Neuronal stem cell (in vitro differentiated cells): ENCODE measurements at regions not wholly inside any gene's neighbourhood (a gene's known extent, or its start where the extent isn't known, plus 50 kb on each side); places are given as distances from the start of the nearest gene placed in this dataset.

Experiments used
- DNase-seq: peaks from one replicate; pipeline ENCODE4 v3.0.0-alpha.2; 2013; ENCODE audit warnings: low spot score
- H2AFZ ChIP-seq: one replicate; pipeline ENCODE4 v1.6.1; 2013; ENCODE audit warnings: mild to moderate bottlenecking, low read length, inconsistent platforms
- H2AK5ac ChIP-seq: 2 replicates; pipeline ENCODE4 v1.6.1; 2013; ENCODE audit warnings: low read depth, mild to moderate bottlenecking, inconsistent platforms, low read length, moderate library complexity, mixed read lengths
- H2BK120ac ChIP-seq: 2 replicates; pipeline ENCODE4 v1.6.1; 2013; ENCODE audit warnings: low read depth, mild to moderate bottlenecking, inconsistent platforms, low read length, moderate library complexity, mixed read lengths
- H2BK12ac ChIP-seq: one replicate; pipeline ENCODE4 v1.6.1; 2013; ENCODE audit warnings: low read length, inconsistent platforms
- H2BK15ac ChIP-seq: 2 replicates; pipeline ENCODE4 v1.6.1; 2013; ENCODE audit warnings: mild to moderate bottlenecking, low read length, inconsistent platforms, mixed read lengths
- H2BK5ac ChIP-seq: one replicate; pipeline ENCODE4 v1.6.1; 2013; ENCODE audit warnings: inconsistent platforms, mild to moderate bottlenecking, low read length, moderate library complexity
- H3K14ac ChIP-seq: one replicate; pipeline ENCODE4 v1.6.1; 2013; ENCODE audit warnings: low read length, inconsistent platforms
- H3K18ac ChIP-seq: 2 replicates; pipeline ENCODE4 v1.6.1; 2013; ENCODE audit warnings: low read length, inconsistent platforms
- H3K23ac ChIP-seq: 2 replicates; pipeline ENCODE4 v1.6.1; 2013; ENCODE audit warnings: low read depth, mild to moderate bottlenecking, mixed read lengths, low read length, inconsistent platforms; ENCODE audit not compliant: poor library complexity
- H3K27ac ChIP-seq: replicated peaks from 3 replicates; pipeline ENCODE4 v1.5.1; 2013; ENCODE audit warnings: low read length, inconsistent platforms
- H3K27me3 ChIP-seq, 3 experiments: 2 replicates each; pipeline ENCODE4 v1.6.1; 2013; ENCODE audit warnings: low read length in 3 of 3, mild to moderate bottlenecking in 2 of 3, inconsistent platforms in 1 of 3, low read depth in 1 of 3, mixed read lengths in 1 of 3, moderate library complexity in 1 of 3; ENCODE audit not compliant: control insufficient read depth in 3 of 3, insufficient read depth in 3 of 3
- H3K36me3 ChIP-seq, 2 donors: replicated peaks in 1 of 2; 2 replicates each; pipeline ENCODE4 v1.6.1; 2013; ENCODE audit warnings: low read length in 2 of 2; ENCODE audit not compliant: control insufficient read depth in 2 of 2, insufficient read depth in 2 of 2
- H3K4ac ChIP-seq: 2 replicates; pipeline ENCODE4 v1.6.1; 2013; ENCODE audit warnings: inconsistent platforms, mild to moderate bottlenecking, low read length, moderate library complexity
- H3K4me1 ChIP-seq, 2 donors: 1 replicate in 1 of 2; 2 replicates in 1 of 2; pipeline ENCODE4 v1.6.1; 2013; ENCODE audit warnings: low read length in 2 of 2, low read depth in 1 of 2; ENCODE audit not compliant: control insufficient read depth in 2 of 2, insufficient read depth in 1 of 2
- H3K4me2 ChIP-seq: one replicate; pipeline ENCODE4 v1.6.1; 2013; ENCODE audit warnings: mild to moderate bottlenecking, low read length, inconsistent platforms; ENCODE audit not compliant: insufficient read depth, poor library complexity, severe bottlenecking
- H3K4me3 ChIP-seq, 2 donors: 2 replicates each; pipeline ENCODE4 v1.5.1; 2013; ENCODE audit warnings: low read length in 2 of 2, mild to moderate bottlenecking in 2 of 2, inconsistent platforms in 1 of 2, moderate library complexity in 1 of 2
- H3K79me1 ChIP-seq: one replicate; pipeline ENCODE4 v1.6.1; 2013; ENCODE audit warnings: low read depth, mild to moderate bottlenecking, inconsistent platforms, low read length, moderate library complexity
- H3K9ac ChIP-seq: one replicate; pipeline ENCODE4 v1.6.1; 2013; ENCODE audit warnings: mild to moderate bottlenecking, low read depth, low read length, inconsistent platforms; ENCODE audit not compliant: poor library complexity
- H3K9me3 ChIP-seq, 2 donors: replicated peaks in 1 of 2; 2 replicates each; pipeline versions ENCODE3 to v1.6.1; 2013; ENCODE audit warnings: low read length in 2 of 2, mild to moderate bottlenecking in 2 of 2, inconsistent platforms in 1 of 2, low read depth in 1 of 2, mixed read lengths in 1 of 2, moderate library complexity in 1 of 2; ENCODE audit not compliant: control insufficient read depth in 2 of 2, insufficient read depth in 1 of 2
- H4K8ac ChIP-seq: one replicate; pipeline ENCODE4 v1.6.1; 2013; ENCODE audit warnings: low read depth, mild to moderate bottlenecking, inconsistent platforms, low read length, moderate library complexity
- H4K91ac ChIP-seq: one replicate; pipeline ENCODE4 v1.6.1; 2013; ENCODE audit warnings: low read length, low read depth, mild to moderate bottlenecking, inconsistent platforms; ENCODE audit not compliant: poor library complexity
- WGBS, 2 donors: extraction: QIAGEN DNeasy Blood & Tissue Kit; methylation state at CpG; one replicate each; pipeline ENCODE4 v1.1.7; 2013; ENCODE audit warnings: missing lambda C conversion rate in 2 of 2, mixed read lengths in 1 of 2; ENCODE audit not compliant: insufficient read length in 2 of 2, insufficient replicate concordance in 1 of 2; ENCODE audit errors: extremely low coverage in 2 of 2; 5-methylcytosine and 5-hydroxymethylcytosine counted together

DNA sequence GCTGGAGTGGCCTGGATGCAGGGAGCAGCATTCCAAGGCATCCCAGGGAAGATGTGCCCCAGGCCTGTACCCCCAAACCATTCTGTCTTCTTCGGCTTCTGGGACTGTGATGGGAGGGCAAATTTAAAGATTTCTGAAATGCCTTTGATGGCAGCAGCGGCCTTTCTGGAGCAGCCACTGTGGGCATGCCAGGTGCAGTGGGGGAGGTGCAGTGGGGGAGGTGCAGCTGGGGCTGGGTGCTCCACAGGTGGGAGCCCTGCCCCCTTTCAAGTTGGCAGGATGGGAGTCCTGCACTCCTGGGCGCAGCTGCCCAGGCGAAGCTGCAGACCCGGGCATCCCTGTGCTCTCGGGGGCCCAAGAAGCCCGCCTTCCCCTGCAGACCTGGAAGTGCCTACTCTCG is 293.5 kb upstream of the MOCS1 start:
- H2AFZ ChIP-seq = no peak overlapping the region
- H3K14ac ChIP-seq = no peak overlapping the region
- H3K23ac ChIP-seq = peak overlapping the region; percentile 4
- no peak overlapping the region for H2BK120ac ChIP-seq
- no CpG with 5 or more reads among the region's 8 CpGs for WGBS, 2 donors
- no peak overlapping the region for H2AK5ac ChIP-seq
- no peak overlapping the region for H3K4me3 ChIP-seq
- H3K4me2 ChIP-seq = no peak overlapping the region
- H4K8ac ChIP-seq = no peak overlapping the region
- H3K4ac ChIP-seq = no peak overlapping the region
- DNase-seq = no peak
- no peak overlapping the region for H2BK5ac ChIP-seq
- no peak overlapping the region for H2BK15ac ChIP-seq
- no peaks in the 10 kb centered on the region for H3K27me3 ChIP-seq
- peak overlapping the region; percentile 42 for H3K18ac ChIP-seq
- H3K79me1 ChIP-seq = no peaks in the 10 kb centered on the region
- H3K27ac ChIP-seq = no peak overlapping the region
- H2BK12ac ChIP-seq = no peak overlapping the region
- no peaks in the 10 kb centered on the region for H3K4me1 ChIP-seq
- H4K91ac ChIP-seq = no peak overlapping the region
- H3K9ac ChIP-seq = no peak overlapping the region
- no peaks in the 10 kb centered on the region for H3K9me3 ChIP-seq
- H3K36me3 ChIP-seq = no peaks in the 10 kb centered on the region

GRCh38 chr6:40222354-40222753 is 288.1 kb upstream of the MOCS1 start:
- Histone ChIP-seq H3K4me2 (no peak overlapping the region), H3K27me3 (no peaks in the 10 kb centered on the region), H2AFZ (no peak overlapping the region), H2BK15ac (no peak overlapping the region), H2BK120ac (no peak overlapping the region), H4K91ac (no peak overlapping the region), H3K4ac (no peak overlapping the region), H2AK5ac (no peak overlapping the region), H3K9ac (no peak overlapping the region), H2BK12ac (no peak overlapping the region), H3K4me3 (no peak overlapping the region), H3K23ac (no peak overlapping the region), H2BK5ac (no peak overlapping the region), H3K36me3 (no peaks in the 10 kb centered on the region), H3K18ac (no peak overlapping the region), H4K8ac (no peak overlapping the region), H3K14ac (no peak overlapping the region), H3K9me3 (no peaks in the 10 kb centered on the region), H3K79me1 (no peaks in the 10 kb centered on the region), H3K27ac (no peak overlapping the region), H3K4me1 (no peaks in the 10 kb centered on the region)
- no CpG with 5 or more reads among the region's 2 CpGs for WGBS, 2 donors
- DNase-seq = no peak

DNA sequence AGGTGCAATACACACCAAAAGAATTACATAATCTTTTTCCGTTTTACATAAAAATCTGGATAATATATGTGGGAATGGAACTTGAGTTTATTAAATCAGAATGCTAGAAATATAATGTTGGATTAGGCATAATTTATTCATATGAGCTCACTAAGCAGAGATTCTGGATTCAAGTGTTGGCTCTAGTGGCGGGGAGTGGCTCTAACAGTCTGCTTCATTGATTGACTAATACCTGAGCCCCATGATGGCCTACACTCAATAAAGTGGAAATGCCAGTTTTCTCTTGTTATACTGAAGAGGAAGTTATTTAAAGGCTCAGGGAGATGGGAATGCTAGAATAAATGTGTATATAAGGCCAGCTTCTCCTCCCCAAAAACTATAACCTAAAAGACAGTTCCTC is 285.5 kb upstream of the MOCS1 start:
- Histone ChIP-seq H3K9ac (no peak overlapping the region), H3K4me3 (no peak overlapping the region), H3K27ac (no peak overlapping the region), H3K4me2 (no peak overlapping the region), H3K23ac (no peak overlapping the region), H2AK5ac (no peak overlapping the region), H3K27me3 (no peaks in the 10 kb centered on the region), H3K14ac (no peak overlapping the region), H2AFZ (no peak overlapping the region), H4K91ac (no peak overlapping the region), H3K18ac (no peak overlapping the region), H3K4ac (no peak overlapping the region), H2BK15ac (no peak overlapping the region), H3K79me1 (no peaks in the 10 kb centered on the region), H3K4me1 (no peaks in the 10 kb centered on the region), H2BK120ac (no peak overlapping the region), H3K36me3 (no peaks in the 10 kb centered on the region), H3K9me3 (no peaks in the 10 kb centered on the region), H2BK5ac (no peak overlapping the region), H2BK12ac (no peak overlapping the region), H4K8ac (no peak overlapping the region)
- WGBS, 2 donors = no CpG with 5 or more reads among the region's 2 CpGs
- no peak for DNase-seq

DNA sequence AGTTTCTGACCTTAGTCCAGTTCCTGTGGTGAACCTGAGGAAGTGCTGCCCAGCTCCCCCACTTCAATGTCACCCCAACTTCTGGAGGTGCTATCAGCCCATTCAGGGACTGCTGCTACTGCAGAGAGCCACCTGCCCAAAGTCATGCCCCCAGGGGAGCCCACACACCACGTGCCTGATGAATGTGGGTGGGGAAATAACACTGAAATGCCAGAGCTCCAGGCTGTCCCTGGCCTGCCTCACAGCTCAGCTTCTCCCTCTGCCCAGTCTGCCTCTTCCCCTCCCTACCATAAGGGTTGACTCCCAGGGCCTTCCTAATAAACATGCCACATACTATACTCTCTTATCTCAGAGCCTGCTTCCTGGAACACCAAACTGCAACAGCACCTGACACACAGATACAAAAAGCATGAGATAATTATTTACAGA is 276.4 kb upstream of the MOCS1 start:
- Histone ChIP-seq H2BK5ac (no peak overlapping the region), H3K4ac (no peak overlapping the region), H3K27me3 (no peaks in the 10 kb centered on the region), H3K9me3 (no peaks in the 10 kb centered on the region), H3K4me3 (peak overlapping the region in 1 of 2 donors; percentile 63), H3K9ac (no peak overlapping the region), H3K4me1 (no peaks in the 10 kb centered on the region), H2AFZ (no peak overlapping the region), H3K23ac (no peak overlapping the region), H3K27ac (no peak overlapping the region), H3K79me1 (no peaks in the 10 kb centered on the region), H3K14ac (no peak overlapping the region), H3K36me3 (no peaks in the 10 kb centered on the region), H3K4me2 (no peak overlapping the region), H4K91ac (no peak overlapping the region), H2AK5ac (no peak overlapping the region), H2BK120ac (no peak overlapping the region), H2BK15ac (no peak overlapping the region), H2BK12ac (no peak overlapping the region), H3K18ac (no peak overlapping the region), H4K8ac (peak overlapping the region; percentile 21)
- DNase-seq = no peak
- WGBS, 2 donors = no CpG with 5 or more reads among the region's 1 CpG
